Cardiac muscle cell (in vitro differentiated cells and primary cell): ENCODE measurements at regions not wholly inside any gene's neighbourhood (a gene's known extent, or its start where the extent isn't known, plus 50 kb on each side); places are given as distances from the start of the nearest gene placed in this dataset.

Experiments
- DNase-seq, 2 donors: peaks; one replicate each; pipeline versions ENCODE4 v3.0.0 to v3.0.0-alpha.2; 2010 to 2017; ENCODE audit warnings: low read depth in 1 of 2, low spot score in 1 of 2
- H3K27ac ChIP-seq: fragments of 200-600 bp; sonication (generic); 2 replicates; pipeline ENCODE4 v1.5.1; 2016
- H3K27me3 ChIP-seq: fragments of 200-600 bp; sonication (generic); 2 replicates; pipeline ENCODE4 v1.6.0; 2016; ENCODE audit warnings: control low read depth
- H3K36me3 ChIP-seq: fragments of 200-600 bp; sonication (generic); 2 replicates; pipeline ENCODE4 v1.5.1; 2016; ENCODE audit warnings: control low read depth
- H3K4me1 ChIP-seq: fragments of 200-600 bp; sonication (generic); 2 replicates; pipeline ENCODE4 v1.8.1; 2017; ENCODE audit warnings: low read depth, mild to moderate bottlenecking, mixed run types
- H3K4me3 ChIP-seq: fragments of 200-600 bp; sonication (generic); 2 replicates; pipeline ENCODE4 v1.5.1; 2016; ENCODE audit warnings: mild to moderate bottlenecking
- H3K9me3 ChIP-seq: fragments of 200-600 bp; sonication (generic); 2 replicates; pipeline ENCODE4 v1.5.1; 2017; ENCODE audit warnings: low read depth, mild to moderate bottlenecking, control low read depth
- CTCF ChIP-seq: IDR thresholded peaks from 2 replicates; pipeline ENCODE4 v1.5.1; 2012; ENCODE audit warnings: low read depth, mild to moderate bottlenecking, low read length

- H3K4me3 ChIP-seq, result no peak overlapping the region
- no peak overlapping the region for H3K27ac ChIP-seq
- H3K9me3 ChIP-seq, result no peaks in the 10 kb centered on the region
- no peak for DNase-seq
- no peaks in the 10 kb centered on the region for H3K27me3 ChIP-seq
- no peaks in the 10 kb centered on the region for H3K36me3 ChIP-seq
- no peak for TF ChIP-seq CTCF
- H3K4me1 ChIP-seq, result no peaks in the 10 kb centered on the region
These were observed 983.1 kb upstream of the PABPC4L start for GRCh38 chr4:135184715-135185114.

- DNase-seq, result no peak
- no peak overlapping the region for H3K27ac ChIP-seq
- H3K9me3 ChIP-seq, result no peaks in the 10 kb centered on the region
- H3K36me3 ChIP-seq, result no peaks in the 10 kb centered on the region
- H3K4me1 ChIP-seq, result no peaks in the 10 kb centered on the region
- H3K27me3 ChIP-seq, result no peaks in the 10 kb centered on the region
- no peak overlapping the region for H3K4me3 ChIP-seq
- TF ChIP-seq CTCF, result no peak
These were observed 975.7 kb upstream of the PABPC4L start for GRCh38 chr4:135177321-135177720.

GRCh38 chr4:135166661-135167060 lies 965.1 kb upstream of the PABPC4L start:
- no peak for DNase-seq
- Histone ChIP-seq H3K4me3 (no peak overlapping the region), H3K9me3 (no peaks in the 10 kb centered on the region), H3K36me3 (no peaks in the 10 kb centered on the region), H3K27ac (no peak overlapping the region), H3K4me1 (no peaks in the 10 kb centered on the region), H3K27me3 (no peaks in the 10 kb centered on the region)
- TF ChIP-seq CTCF, result no peak

- TF ChIP-seq CTCF, result no peak
- Histone ChIP-seq H3K36me3 (no peaks in the 10 kb centered on the region), H3K27me3 (no peaks in the 10 kb centered on the region), H3K4me3 (no peak overlapping the region), H3K9me3 (no peaks in the 10 kb centered on the region), H3K4me1 (no peaks in the 10 kb centered on the region), H3K27ac (no peak overlapping the region)
- DNase-seq, result no peak
These were observed 963.0 kb upstream of the PABPC4L start for GRCh38 chr4:135164601-135165000.

GRCh38 chr4:135144498-135144897 lies 942.9 kb upstream of the PABPC4L start:
- no peak for TF ChIP-seq CTCF

GRCh38 chr4:135124196-135124595 lies 922.6 kb upstream of the PABPC4L start:
- DNase-seq, result no peak
- Histone ChIP-seq H3K9me3 (no peaks in the 10 kb centered on the region), H3K27me3 (no peaks in the 10 kb centered on the region), H3K4me1 (no peaks in the 10 kb centered on the region), H3K27ac (no peak overlapping the region), H3K4me3 (no peak overlapping the region), H3K36me3 (no peaks in the 10 kb centered on the region)
- TF ChIP-seq CTCF, result no peak

More at GRCh38 chr4:135144498-135144897, 942.9 kb upstream of the PABPC4L start:
- Histone ChIP-seq H3K27ac (no peak overlapping the region), H3K27me3 (no peaks in the 10 kb centered on the region), H3K4me3 (no peak overlapping the region), H3K4me1 (no peaks in the 10 kb centered on the region), H3K36me3 (no peaks in the 10 kb centered on the region), H3K9me3 (no peaks in the 10 kb centered on the region)
- DNase-seq, result no peak
